CD4-positive, alpha-beta T cell treated with Interferon gamma for 1 hour (primary cell): ENCODE measurements at regions not wholly inside any gene's neighbourhood (a gene's known extent, or its start where the extent isn't known, plus 50 kb on each side); places are given as distances from the start of the nearest gene placed in this dataset.
"Not testable (repeated sequence)": the region's sequence is repeated elsewhere in the genome, so short reads cannot be mapped to it uniquely, and the experiment has no call there.

Experiments used
- DNase-seq: peaks from one replicate; pipeline ENCODE4 v3.0.0-alpha.2; 2020

- no peak for DNase-seq
Measured at GRCh38 chr20:48401359-48401758, 426.4 kb downstream of the PREX1 start.

DNA sequence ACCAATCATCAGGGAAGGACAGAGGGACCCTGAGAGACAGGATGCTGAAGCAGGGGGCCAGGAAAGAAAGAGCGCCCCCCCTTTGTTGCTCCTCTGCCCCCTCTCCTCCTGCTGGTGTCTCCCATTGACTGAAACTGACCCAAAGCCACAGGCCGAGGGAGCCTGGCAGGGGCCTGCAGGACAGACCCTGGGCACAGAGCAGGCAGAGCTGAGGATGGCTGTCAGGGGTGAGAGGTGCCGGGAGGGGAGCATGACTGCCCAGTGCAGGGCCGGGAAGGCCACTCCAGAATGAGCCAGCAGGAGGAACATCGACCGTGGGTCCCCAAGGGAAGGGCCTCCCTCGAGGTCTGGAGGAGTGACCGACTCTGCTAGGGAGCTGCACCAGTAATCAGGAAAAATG lies 427.8 kb downstream of the PREX1 start:
- DNase-seq: no peak

DNA sequence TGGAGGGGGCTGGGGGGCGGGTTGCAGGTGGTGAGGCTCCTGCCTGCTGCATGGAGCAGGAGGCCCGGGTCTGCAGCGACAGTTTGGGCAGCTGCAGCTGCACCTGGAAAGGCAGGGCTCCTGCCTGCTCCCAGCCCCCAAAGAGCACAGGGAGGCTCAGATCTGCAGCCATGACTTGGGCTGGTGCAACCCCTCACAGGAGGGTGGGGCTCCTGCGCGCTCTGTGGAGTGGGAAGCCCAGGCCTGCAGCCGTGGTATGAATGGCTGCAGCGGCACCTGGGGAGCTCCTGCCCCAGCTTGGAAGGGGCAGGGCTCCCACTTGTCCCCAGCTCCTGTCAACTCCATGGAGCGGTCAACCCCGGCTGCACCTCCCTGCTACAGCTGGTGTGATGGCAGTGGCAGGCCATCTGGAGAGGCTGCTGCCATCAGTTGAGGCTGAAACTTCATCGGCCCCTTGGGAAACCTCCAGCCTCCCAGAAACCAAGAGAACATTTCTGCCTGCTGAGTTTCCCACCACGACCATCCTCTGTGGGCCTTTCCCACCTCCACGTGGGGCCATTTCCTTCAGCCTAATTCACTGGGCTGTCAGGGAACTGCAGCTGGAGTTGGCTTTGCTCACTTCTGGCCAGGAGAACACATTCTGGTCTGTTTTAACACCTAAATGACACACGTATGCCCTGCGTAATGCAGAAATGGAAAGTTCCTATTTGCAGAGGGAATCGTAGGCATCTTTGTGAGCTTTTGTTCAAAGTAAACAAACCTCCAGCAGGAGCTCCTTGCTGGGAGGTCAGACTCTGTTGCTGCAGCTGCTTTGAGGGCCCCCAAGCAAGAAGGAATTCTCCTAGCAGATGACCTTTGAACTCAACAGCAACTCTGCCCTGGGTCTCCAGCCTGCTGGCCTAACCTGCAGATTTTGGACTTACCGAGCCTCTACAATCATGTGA lies 429.0 kb downstream of the PREX1 start:
- no peak for DNase-seq

- DNase-seq: not testable (repeated sequence)
Measured at GRCh38 chr20:48396981-48397861, 430.6 kb downstream of the PREX1 start.

DNA sequence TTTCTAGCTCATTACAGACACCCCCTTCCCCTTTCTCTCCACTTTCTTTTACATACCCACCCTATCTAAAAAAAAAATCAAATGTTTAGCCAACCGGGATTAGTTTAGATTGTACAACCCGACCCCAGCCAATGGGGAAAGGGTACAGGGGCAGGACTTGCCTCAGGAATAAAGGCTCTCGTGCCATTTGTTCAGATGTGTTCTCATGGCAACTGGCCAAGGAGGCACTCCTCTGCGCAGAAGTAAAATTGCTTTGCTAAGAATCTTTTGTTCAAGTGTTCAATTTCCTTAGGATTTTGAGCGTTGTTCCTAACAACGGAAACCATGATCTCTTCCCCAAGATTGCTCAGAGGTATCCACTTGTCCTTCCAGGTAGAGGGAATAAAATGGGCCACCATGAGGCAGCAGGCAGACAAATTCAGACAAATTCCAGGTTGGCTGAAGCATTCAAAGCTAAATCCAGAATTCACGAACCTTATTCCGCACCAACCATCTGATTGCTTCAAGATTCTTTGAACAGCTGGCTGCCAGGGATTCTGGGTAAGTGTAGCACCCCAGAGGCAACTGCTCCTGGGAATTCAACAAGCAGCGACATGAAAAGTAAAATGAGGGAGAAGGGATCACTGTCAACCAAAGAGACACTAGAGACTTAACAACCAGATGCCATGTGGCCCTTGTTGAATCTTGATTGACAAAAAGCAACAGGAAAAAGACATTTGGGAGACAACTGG lies 431.8 kb downstream of the PREX1 start:
- DNase-seq: no peak

GRCh38 chr20:48394415-48395081 lies 433.3 kb downstream of the PREX1 start:
- DNase-seq: no peak

DNA sequence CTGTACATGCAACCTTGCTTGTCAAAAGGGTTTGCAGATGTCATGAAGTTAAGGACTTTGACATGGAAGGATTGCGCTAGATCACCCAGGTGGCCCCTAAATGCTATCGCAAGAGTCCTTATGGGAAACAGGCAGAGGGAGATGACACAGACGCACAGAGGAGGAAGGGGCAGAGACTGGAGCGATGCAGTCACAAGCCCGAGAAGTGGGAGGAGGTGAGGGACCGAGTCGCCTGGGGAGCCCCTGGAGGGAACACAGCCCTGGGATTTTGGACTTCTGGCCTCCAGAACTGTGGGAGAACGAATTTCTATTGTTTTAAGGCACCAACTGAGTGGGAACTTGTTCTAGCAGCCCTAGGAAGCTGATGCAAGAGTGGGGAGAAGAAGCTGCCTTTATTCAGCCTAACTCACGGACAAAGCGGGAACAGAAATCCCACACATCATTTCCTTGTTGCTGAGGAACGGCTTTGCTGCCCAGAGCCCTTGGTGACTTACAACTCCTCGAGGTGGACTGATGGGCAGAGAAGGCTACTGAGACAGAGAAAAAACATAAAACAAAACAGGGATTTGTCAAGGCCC lies 434.0 kb downstream of the PREX1 start:
- no peak for DNase-seq

DNA sequence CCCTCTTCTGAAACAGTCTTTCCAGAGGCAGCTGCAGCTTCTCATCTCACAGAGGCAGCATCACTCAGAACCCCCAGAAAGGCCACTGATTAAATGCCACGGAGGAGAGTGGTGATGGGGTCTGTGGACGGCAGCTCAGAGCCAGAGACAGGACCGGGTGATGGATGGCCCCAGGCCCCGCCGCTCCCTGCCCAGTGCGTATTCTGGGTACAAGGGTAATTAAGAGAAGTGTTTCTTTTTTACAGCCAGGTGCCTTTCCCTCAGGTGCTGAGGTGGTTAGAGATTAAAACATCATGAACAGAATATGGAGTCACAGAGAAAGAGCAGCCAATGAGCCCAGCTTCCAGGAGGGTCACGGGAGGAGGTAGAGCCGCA lies 434.5 kb downstream of the PREX1 start:
- DNase-seq: no peak

- no peak for DNase-seq
Measured at GRCh38 chr20:48392407-48393310, 435.1 kb downstream of the PREX1 start.

DNA sequence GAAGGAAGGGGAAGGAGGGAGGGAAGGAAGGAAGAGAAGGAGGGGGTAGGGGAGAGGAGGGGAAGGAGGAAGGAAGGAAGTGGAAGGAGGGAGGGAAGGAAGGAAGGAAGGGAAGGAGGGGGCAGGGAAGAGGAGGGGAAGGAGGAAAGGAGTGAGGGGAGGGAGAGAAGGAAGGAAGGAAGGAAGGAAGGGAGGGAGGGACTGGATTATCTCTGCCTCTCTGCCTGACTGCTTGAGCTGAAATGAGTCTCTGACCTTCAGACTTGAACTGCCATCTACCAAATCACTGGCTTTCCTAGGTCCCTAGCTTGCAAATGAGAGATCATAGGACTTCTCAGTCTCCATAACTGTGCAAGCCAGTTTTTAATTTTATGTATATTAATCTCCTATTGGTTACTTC lies 436.8 kb downstream of the PREX1 start:
- DNase-seq: no peak

DNA sequence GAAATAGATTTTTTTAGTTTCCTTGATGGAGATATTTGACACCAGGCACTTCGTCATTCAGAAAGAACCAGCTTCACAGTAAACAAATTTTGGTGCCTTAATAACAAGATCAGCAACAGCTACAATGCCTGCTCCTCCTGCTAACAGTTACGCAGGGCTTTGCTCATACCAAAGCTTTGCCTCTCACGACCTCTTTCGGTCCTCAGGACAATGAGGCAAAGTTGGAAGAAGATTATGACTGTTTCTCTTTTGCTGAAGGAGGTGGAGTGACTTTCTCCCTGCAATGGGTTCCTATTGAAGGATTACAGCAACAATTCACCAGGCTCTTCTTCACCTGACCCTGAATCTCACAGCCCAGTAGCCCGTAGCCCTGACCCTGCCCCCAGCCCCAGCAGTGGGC lies 440.1 kb downstream of the PREX1 start:
- no peak for DNase-seq

GRCh38 chr20:48385527-48385926 lies 442.3 kb downstream of the PREX1 start:
- no peak for DNase-seq

DNA sequence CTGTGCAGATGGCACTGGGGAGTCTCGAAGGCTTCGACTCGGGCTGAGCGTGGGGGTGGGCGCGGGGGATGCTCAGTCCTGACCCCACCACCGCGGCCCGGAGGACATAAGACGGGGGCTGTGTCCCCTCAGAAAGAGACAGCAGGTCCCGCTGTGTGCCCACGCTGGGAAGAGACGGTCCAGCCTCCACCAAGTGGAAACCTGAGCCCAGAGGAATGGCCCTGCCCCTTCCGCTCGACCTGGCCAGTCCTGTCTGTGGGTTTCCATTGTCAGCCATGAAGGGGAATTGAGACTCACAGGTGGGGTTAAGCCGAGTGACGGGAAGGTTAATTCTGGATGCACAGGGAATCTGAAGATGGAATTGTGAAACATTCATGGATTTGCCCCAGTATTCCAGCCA lies 442.7 kb downstream of the PREX1 start:
- no peak for DNase-seq

DNA sequence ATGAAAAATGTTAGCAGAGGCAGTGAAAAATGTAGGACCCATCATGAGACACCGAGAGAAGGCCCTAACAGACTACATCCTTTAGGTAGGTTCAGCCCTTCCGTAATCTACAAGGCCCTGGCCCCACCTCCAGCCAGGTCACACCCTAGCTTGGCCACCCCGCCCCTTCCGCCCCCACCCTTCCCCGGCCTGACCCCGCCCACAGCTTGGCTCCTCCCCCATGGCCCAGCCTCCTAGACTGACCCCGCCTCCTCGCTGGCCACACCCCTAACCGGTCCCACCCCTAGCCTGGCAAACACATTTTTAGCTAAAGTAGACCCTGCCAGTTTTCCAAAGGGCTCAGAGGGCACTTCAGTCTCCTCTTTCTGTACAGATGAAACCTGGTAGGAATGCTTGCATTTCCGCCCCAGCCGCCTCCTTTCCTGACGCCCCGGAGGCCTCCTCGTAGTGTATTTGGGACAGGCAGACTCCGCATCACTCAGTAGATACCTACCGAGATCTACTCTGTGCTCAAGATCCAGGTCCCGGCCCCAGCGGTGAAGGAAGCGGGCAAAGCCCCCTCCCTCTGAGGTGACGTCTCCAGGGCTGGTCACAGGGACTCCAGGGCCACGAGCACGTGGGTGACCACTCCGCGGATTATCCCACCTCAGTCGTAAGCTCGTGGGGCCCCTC lies 443.5 kb downstream of the PREX1 start:
- no peak for DNase-seq

- no peak for DNase-seq
Measured at GRCh38 chr20:48383252-48383651, 444.5 kb downstream of the PREX1 start.

DNA sequence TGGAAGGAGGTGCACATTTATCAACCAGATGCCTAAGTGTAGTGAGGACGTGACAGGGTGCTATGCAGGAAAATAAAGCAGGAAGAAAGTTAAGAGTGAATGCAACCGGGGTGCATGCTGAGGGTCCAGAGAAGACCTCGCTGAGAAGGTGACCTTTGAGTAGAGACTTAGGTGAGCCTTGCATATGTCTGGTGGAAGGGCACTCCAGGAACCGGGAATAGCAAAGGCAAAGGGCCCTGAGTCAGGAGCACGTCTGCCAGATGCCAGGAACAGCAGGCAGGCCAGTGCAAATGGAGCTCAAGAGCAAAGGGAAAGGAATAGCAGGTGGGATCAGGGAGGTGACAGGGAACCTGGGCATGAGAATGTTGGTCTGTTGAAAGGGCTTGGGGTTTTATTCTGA lies 445.5 kb downstream of the PREX1 start:
- no peak for DNase-seq

GRCh38 chr20:48381353-48382120 lies 446.3 kb downstream of the PREX1 start:
- no peak for DNase-seq

DNA sequence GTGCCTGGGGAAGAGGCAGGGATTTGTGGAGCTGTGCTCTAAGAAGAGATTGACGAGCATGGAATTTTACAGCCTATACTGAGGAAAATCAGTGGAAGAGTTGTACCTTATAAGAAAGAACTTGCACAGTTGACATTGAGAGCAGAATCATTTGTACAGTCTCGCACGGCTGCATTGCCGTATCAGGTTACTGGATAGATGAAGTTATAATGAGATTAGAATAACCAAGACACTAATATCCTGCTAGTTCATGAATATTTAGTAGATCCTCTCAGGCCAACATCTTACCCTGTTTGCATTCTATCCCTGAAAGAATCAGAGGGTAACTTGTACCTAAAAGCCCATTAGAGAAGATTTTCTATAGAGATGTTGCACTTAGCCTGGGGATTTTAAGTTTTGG lies 447.1 kb downstream of the PREX1 start:
- DNase-seq: no peak

GRCh38 chr20:48378976-48379675 lies 448.7 kb downstream of the PREX1 start:
- no peak for DNase-seq
